Caco-2 (cell line): ENCODE measurements at regions not wholly inside any gene's neighbourhood (a gene's known extent, or its start where the extent isn't known, plus 50 kb on each side); places are given as distances from the start of the nearest gene placed in this dataset.

ENCODE experiments used
- BruUV-seq: library from RNA; stranded (reverse); fragments of 400-500 nt; replicated peaks from 2 replicates; lab custom pipeline; 2021; lab: Mats Ljungman, UMichigan
- CTCF ChIA-PET: fragments of 300-600 bp; sonication (Branson Sonifier 250); formaldehyde crosslinking; loops from one replicate; lab custom pipeline; 2022; ENCODE audit warnings: antibody characterized with exemption; lab: Charles Lee
- POLR2A ChIA-PET: fragments of 300-600 bp; sonication (Branson Sonifier 250); formaldehyde crosslinking; loops from one replicate; lab custom pipeline; 2022; ENCODE audit warnings: antibody characterized with exemption; lab: Charles Lee
- DNase-seq, 2 experiments: peaks; one replicate each; pipeline versions ENCODE4 v3.0.0 to v3.0.0-alpha.2; 2020 to 2022
- H3K27me3 ChIP-seq: replicated peaks from 2 replicates; pipeline ENCODE4 v1.6.0; 2011; ENCODE audit warnings: low read length; ENCODE audit not compliant: control insufficient read depth, insufficient read depth
- H3K36me3 ChIP-seq: 2 replicates; pipeline ENCODE4 v1.5.1; 2011; ENCODE audit warnings: low read length; ENCODE audit not compliant: control insufficient read depth, insufficient read depth
- H3K4me1 ChIP-seq: fragments of 250-450 bp; sonication (Bioruptor Pico); 2 replicates; pipeline ENCODE4 v1.5.1; 2020; ENCODE audit warnings: mild to moderate bottlenecking
- H3K4me3 ChIP-seq: 2 replicates; pipeline ENCODE4 v1.5.1; 2011; ENCODE audit warnings: low read depth, mild to moderate bottlenecking, control low read depth, low read length
- H3K9me3 ChIP-seq: fragments of 250-450 bp; sonication (Bioruptor Pico); 2 replicates; pipeline ENCODE4 v1.5.1; 2020; ENCODE audit warnings: mild to moderate bottlenecking, moderate library complexity
- H3K27ac Mint-ChIP-seq: one replicate; pipeline ENCODE4 v1.8.0; 2022; ENCODE audit warnings: mixed read lengths; ENCODE audit not compliant: unreplicated experiment
- H3K27me3 Mint-ChIP-seq: one replicate; pipeline ENCODE4 v1.8.0; 2022; ENCODE audit warnings: mixed read lengths; ENCODE audit not compliant: insufficient read depth, unreplicated experiment
- H3K36me3 Mint-ChIP-seq: one replicate; pipeline ENCODE4 v1.8.0; 2022; ENCODE audit warnings: mild to moderate bottlenecking, mixed read lengths; ENCODE audit not compliant: insufficient read depth, unreplicated experiment
- H3K4me1 Mint-ChIP-seq: one replicate; pipeline ENCODE4 v1.8.0; 2022; ENCODE audit warnings: low read depth, mixed read lengths; ENCODE audit not compliant: unreplicated experiment
- H3K4me3 Mint-ChIP-seq: one replicate; pipeline ENCODE4 v1.8.0; 2022; ENCODE audit warnings: mild to moderate bottlenecking, moderate library complexity, mixed read lengths; ENCODE audit not compliant: unreplicated experiment
- H3K9me3 Mint-ChIP-seq: one replicate; pipeline ENCODE4 v1.8.0; 2022; ENCODE audit warnings: mixed read lengths; ENCODE audit not compliant: unreplicated experiment
- intact Hi-C: fragments of 100-400 bp; cut with micrococcal nuclease; formaldehyde crosslinking; loops from one replicate; pipeline ENCODE4 v1.10.0; 2022; ENCODE audit not compliant: unreplicated experiment
- TF ChIP-seq, protein P1 (sequence below), 2 experiments: fragments of 200-600 bp in 1 of 2; IDR thresholded peaks; 1 replicate in 1 of 2; 2 replicates in 1 of 2; pipeline versions ENCODE4 v1.5.1 to v1.8.0; 2011 to 2022; ENCODE audit warnings: antibody characterized with exemption in 1 of 2, control low read depth in 1 of 2, inconsistent platforms in 1 of 2, low read depth in 1 of 2, low read length in 1 of 2, mild to moderate bottlenecking in 1 of 2, moderate library complexity in 1 of 2; ENCODE audit not compliant: insufficient read depth in 1 of 2, severe bottlenecking in 1 of 2, unreplicated experiment in 1 of 2

DNA sequence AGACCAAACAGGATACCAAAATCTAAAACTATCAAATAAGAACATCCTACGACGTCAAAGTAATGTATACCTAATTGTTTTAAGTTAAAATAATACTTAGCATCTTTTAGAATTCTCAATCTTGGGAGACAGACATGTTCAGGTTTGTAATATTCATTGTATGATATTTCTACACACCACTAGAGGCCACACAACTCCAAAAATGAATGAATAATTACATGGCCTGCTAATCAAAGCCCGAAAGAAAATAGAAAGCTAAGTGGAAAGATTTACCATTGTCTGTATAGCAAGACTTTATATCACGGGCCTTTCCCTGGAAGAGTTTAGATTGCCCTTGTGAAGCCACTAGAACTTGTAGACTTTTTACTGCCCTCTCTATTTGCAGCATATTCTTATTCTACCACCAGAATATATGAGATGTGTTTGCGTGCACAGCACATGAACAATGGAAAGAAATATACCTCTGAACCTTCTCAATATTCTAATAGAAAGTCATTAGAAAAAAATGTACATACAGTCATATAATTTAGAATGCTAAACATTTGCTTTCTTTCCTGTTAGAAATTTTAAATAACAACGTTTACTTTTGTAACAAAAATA, 380.1 kb upstream of the NUDT12 start:
- Mint-ChIP-seq H3K9me3 (no peaks in the 10 kb centered on the region), H3K4me1 (no peaks in the 10 kb centered on the region), H3K27me3 (no peaks in the 10 kb centered on the region), H3K4me3 (no peak overlapping the region), H3K36me3 (no peaks in the 10 kb centered on the region), H3K27ac (no peak overlapping the region)
- Histone ChIP-seq H3K4me3 (no peak overlapping the region), H3K9me3 (no peaks in the 10 kb centered on the region), H3K4me1 (no peaks in the 10 kb centered on the region), H3K27me3 (no peaks in the 10 kb centered on the region), H3K36me3 (no peaks in the 10 kb centered on the region)
- ChIA-PET POLR2A (no interaction called here), CTCF (interaction anchor here (0.6 to 1.2 kb wide), 2 partner anchors 237 to 470 kb away, joined by 5 read pairs; no protein-coding TSS in a partner anchor)
- intact Hi-C loops = loop anchor here (1.0 to 5.0 kb wide), 3 partner anchors 121 to 471 kb away; no protein-coding TSS in a partner anchor
- TF ChIP-seq, protein P1, sequence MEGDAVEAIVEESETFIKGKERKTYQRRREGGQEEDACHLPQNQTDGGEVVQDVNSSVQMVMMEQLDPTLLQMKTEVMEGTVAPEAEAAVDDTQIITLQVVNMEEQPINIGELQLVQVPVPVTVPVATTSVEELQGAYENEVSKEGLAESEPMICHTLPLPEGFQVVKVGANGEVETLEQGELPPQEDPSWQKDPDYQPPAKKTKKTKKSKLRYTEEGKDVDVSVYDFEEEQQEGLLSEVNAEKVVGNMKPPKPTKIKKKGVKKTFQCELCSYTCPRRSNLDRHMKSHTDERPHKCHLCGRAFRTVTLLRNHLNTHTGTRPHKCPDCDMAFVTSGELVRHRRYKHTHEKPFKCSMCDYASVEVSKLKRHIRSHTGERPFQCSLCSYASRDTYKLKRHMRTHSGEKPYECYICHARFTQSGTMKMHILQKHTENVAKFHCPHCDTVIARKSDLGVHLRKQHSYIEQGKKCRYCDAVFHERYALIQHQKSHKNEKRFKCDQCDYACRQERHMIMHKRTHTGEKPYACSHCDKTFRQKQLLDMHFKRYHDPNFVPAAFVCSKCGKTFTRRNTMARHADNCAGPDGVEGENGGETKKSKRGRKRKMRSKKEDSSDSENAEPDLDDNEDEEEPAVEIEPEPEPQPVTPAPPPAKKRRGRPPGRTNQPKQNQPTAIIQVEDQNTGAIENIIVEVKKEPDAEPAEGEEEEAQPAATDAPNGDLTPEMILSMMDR (IDR thresholded peaks at IDR 0.05; ENCODE audit: insufficient read depth in 1 of 2, low read depth in 1 of 2, low read length in 1 of 2, severe bottlenecking in 1 of 2, unreplicated experiment in 1 of 2) = peak in 1 of 2 experiments; percentile 35
- DNase-seq = no peak
- BruUV-seq = no TSS peak

DNA sequence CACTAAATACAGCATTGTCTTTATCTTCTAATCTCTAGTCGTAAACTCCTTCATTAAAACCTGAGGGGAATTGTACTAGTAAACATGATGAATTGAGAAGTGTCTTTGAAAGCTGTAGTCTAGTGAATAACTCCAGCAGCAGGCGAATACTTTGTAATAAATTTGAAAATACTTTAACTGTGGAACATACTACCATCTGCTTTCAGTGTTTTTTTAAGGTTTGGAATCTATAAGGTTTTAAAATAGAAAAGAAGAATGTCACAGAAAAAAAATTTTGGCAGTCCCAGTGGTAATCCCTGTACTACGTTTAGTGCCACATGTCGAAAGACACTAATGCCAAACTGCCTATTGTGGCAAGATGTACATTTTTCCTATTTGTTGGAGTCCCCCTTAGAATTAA, 379.0 kb upstream of the NUDT12 start:
- no peaks in the 10 kb centered on the region for H3K9me3 ChIP-seq
- no peaks in the 10 kb centered on the region for H3K27me3 Mint-ChIP-seq
- no peak overlapping the region for H3K27ac Mint-ChIP-seq
- no peaks in the 10 kb centered on the region for H3K4me1 Mint-ChIP-seq
- BruUV-seq = no TSS peak
- no peaks in the 10 kb centered on the region for H3K4me1 ChIP-seq
- no peak overlapping the region for H3K4me3 ChIP-seq
- POLR2A ChIA-PET = no interaction called here
- H3K36me3 ChIP-seq = no peaks in the 10 kb centered on the region
- no peak overlapping the region for H3K4me3 Mint-ChIP-seq
- H3K27me3 ChIP-seq = no peaks in the 10 kb centered on the region
- H3K36me3 Mint-ChIP-seq = no peaks in the 10 kb centered on the region
- no peak for DNase-seq
- CTCF ChIA-PET = no interaction called here
- intact Hi-C loops = loop anchor here (5.0 kb wide), 1 partner anchor 236 kb away; no protein-coding TSS in a partner anchor
- no peaks in the 10 kb centered on the region for H3K9me3 Mint-ChIP-seq
- TF ChIP-seq, protein P1 (IDR thresholded peaks at IDR 0.05; ENCODE audit: insufficient read depth in 1 of 2, low read depth in 1 of 2, low read length in 1 of 2, severe bottlenecking in 1 of 2, unreplicated experiment in 1 of 2) = no peak

DNA sequence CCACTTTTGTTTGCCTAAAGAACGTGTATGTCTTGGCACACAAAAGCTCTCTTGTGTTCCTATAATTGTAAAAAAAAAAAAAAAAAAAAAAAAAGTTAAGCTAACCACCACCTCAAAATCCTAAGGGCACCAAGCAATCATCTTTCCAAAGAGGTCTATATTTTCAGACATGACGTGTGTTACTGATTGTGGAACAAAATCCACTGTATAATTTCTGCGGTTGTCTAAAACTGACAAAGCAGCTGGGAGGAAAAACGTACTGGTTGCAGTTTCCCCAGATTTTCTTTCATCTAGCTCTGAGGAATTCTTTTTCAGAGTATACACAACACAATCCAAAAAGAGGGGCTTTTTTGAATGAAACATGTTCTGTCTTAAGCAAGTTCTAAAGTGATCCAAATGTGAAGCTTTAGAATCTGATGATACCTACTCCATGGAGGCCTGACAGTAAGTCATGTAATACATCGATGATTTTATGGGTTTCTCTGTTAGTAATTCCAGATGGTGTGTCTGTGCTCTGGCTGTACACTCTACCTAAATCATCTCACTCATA, 375.6 kb upstream of the NUDT12 start:
- H3K4me3 Mint-ChIP-seq = no peak overlapping the region
- H3K27ac Mint-ChIP-seq = no peak overlapping the region
- ChIA-PET POLR2A (no interaction called here), CTCF (no interaction called here)
- H3K36me3 ChIP-seq = no peaks in the 10 kb centered on the region
- H3K4me1 Mint-ChIP-seq = no peaks in the 10 kb centered on the region
- no peaks in the 10 kb centered on the region for H3K27me3 Mint-ChIP-seq
- H3K9me3 Mint-ChIP-seq = no peaks in the 10 kb centered on the region
- H3K4me3 ChIP-seq = no peak overlapping the region
- H3K27me3 ChIP-seq = no peaks in the 10 kb centered on the region
- no peaks in the 10 kb centered on the region for H3K9me3 ChIP-seq
- no peaks in the 10 kb centered on the region for H3K4me1 ChIP-seq
- no peaks in the 10 kb centered on the region for H3K36me3 Mint-ChIP-seq
- DNase-seq = no peak
- TF ChIP-seq, protein P1 (IDR thresholded peaks at IDR 0.05; ENCODE audit: insufficient read depth in 1 of 2, low read depth in 1 of 2, low read length in 1 of 2, severe bottlenecking in 1 of 2, unreplicated experiment in 1 of 2) = no peak
- no TSS peak for BruUV-seq
- intact Hi-C loops = no loop called here
